ENCODE measurements at regions not wholly inside any gene's neighbourhood (a gene's known extent, or its start where the extent isn't known, plus 50 kb on each side); places are given as distances from the start of the nearest gene placed in this dataset.

DNA sequence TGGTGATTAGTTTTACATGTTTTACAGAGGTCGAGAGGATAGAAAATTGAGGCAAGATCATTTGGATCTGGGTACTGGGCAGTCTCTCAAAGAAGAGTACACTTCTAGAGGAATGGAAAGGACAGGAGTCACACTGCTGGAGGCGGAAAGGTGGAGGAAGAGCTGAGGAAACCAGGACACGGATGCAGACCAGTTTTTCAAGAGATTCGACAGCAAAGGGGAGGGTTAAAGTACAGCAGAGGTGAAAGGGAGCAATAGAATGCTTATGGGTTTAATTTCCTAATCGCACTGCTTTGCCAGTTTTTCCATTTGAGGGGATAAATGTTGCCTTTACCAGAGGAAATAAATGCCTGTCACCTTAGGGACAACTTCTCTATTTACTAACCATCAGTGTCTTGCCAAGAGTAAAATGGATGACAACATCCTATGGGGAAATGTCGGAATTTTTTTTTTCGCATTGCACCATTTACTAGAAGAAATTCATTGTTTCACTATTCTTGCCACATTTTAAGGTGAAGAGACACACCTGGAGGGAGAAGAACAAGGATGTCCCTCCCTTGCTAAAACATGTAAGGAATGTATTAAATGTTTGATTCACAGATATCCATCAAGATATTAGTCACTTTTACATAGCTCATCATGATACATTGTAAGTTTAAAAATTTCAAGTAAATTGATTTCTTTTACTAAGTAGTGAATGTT, 226.6 kb downstream of the COL12A1 start:
- Histone ChIP-seq H3K9me2 (ENCODE audit: insufficient read depth, low read length) (no peaks in the 10 kb centered on the region), H3K4me2 (ENCODE audit: low read length) (no peak overlapping the region), H3K27ac (ENCODE audit: low read length) (no peak overlapping the region), H3K4me3 (ENCODE audit: low read length) (no peak overlapping the region), H3K9me3 (ENCODE audit: low read length) (no peaks in the 10 kb centered on the region), H3K9ac (ENCODE audit: low read length) (no peak overlapping the region), H4K20me1 (ENCODE audit: insufficient read depth) (no peaks in the 10 kb centered on the region), H3K27me3 (ENCODE audit: insufficient read depth, low read depth, low read length) (no peaks in the 10 kb centered on the region), H3K79me2 (replicated peaks; ENCODE audit: insufficient read depth, low read length) (no peaks in the 10 kb centered on the region), H2AFZ (ENCODE audit: low read depth, low read length) (no peak overlapping the region), H3F3A (ENCODE audit: insufficient read depth, low read length, poor library complexity, severe bottlenecking) (no peaks in the 10 kb centered on the region), H3K36me3 (ENCODE audit: insufficient read depth, low read length) (no peaks in the 10 kb centered on the region)
- TF ChIP-seq MXI1 (conservative IDR thresholded peaks at IDR 0.05; ENCODE audit: poor library complexity, severe bottlenecking): no peak
- TF ChIP-seq CTCF (IDR thresholded peaks at IDR 0.05; ENCODE audit: poor library complexity, severe bottlenecking): no peak
- TF ChIP-seq POLR2AphosphoS5 (IDR thresholded peaks at IDR 0.05): no peak
- TF ChIP-seq SMC3 (conservative IDR thresholded peaks at IDR 0.05; ENCODE audit: poor library complexity): no peak
- no peak for TF ChIP-seq REST (IDR thresholded peaks at IDR 0.05; ENCODE audit: borderline replicate concordance)
- no peak for TF ChIP-seq EZH2 (IDR thresholded peaks at IDR 0.05; ENCODE audit: borderline replicate concordance, insufficient read depth, low read length, poor library complexity, severe bottlenecking)
- TF ChIP-seq TAF1 (IDR thresholded peaks at IDR 0.05; ENCODE audit: low read depth): no peak
- TF ChIP-seq RAD21 (conservative IDR thresholded peaks at IDR 0.05): no peak
- TF ChIP-seq EP300 (conservative IDR thresholded peaks at IDR 0.05; ENCODE audit: poor library complexity, severe bottlenecking): no peak

DNA sequence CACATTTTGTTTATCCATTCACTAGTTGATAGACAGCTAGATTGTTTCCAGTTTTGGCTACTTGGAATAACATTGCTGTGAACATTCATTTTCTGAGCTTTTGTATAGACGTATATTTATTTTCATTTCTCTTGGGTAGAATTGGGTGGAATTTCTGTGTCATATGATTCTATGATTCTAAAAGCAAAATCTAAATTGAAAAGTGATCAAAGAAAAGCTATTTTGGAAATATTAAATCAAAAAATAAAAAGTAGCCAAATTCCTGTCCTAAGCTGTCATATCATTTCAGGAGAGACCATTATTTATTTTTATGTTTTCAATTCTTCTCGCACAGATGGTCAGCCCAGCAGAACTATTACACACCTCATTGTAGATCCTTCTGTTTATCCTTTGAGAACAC, 229.2 kb downstream of the COL12A1 start:
- H3K27ac ChIP-seq (ENCODE audit: low read length): no peak overlapping the region
- no peak for TF ChIP-seq POLR2AphosphoS5 (IDR thresholded peaks at IDR 0.05)
- TF ChIP-seq MXI1 (conservative IDR thresholded peaks at IDR 0.05; ENCODE audit: poor library complexity, severe bottlenecking): no peak
- TF ChIP-seq RAD21 (conservative IDR thresholded peaks at IDR 0.05): no peak
- TF ChIP-seq EP300 (conservative IDR thresholded peaks at IDR 0.05; ENCODE audit: poor library complexity, severe bottlenecking): no peak
- no peak for TF ChIP-seq EZH2 (IDR thresholded peaks at IDR 0.05; ENCODE audit: borderline replicate concordance, insufficient read depth, low read length, poor library complexity, severe bottlenecking)
- no peak for TF ChIP-seq CTCF (IDR thresholded peaks at IDR 0.05; ENCODE audit: poor library complexity, severe bottlenecking)

More for the DNA sequence above, 229.2 kb downstream of the COL12A1 start:
- H3K79me2 ChIP-seq (replicated peaks; ENCODE audit: insufficient read depth, low read length): no peaks in the 10 kb centered on the region
- no peak overlapping the region for H3K4me3 ChIP-seq (ENCODE audit: low read length)
- no peak overlapping the region for H2AFZ ChIP-seq (ENCODE audit: low read depth, low read length)
- H3K9ac ChIP-seq (ENCODE audit: low read length): no peak overlapping the region
- no peaks in the 10 kb centered on the region for H3K9me3 ChIP-seq (ENCODE audit: low read length)
- no peaks in the 10 kb centered on the region for H3K27me3 ChIP-seq (ENCODE audit: insufficient read depth, low read depth, low read length)
- H4K20me1 ChIP-seq (ENCODE audit: insufficient read depth): no peaks in the 10 kb centered on the region
- H3F3A ChIP-seq (ENCODE audit: insufficient read depth, low read length, poor library complexity, severe bottlenecking): no peaks in the 10 kb centered on the region
- H3K4me2 ChIP-seq (ENCODE audit: low read length): no peak overlapping the region
- no peaks in the 10 kb centered on the region for H3K9me2 ChIP-seq (ENCODE audit: insufficient read depth, low read length)
- H3K36me3 ChIP-seq (ENCODE audit: insufficient read depth, low read length): no peaks in the 10 kb centered on the region

Data from neural cell (in vitro differentiated cells).